HFFc6 (cell line): ENCODE measurements at regions not wholly inside any gene's neighbourhood (a gene's known extent, or its start where the extent isn't known, plus 50 kb on each side); places are given as distances from the start of the nearest gene placed in this dataset.
"Not testable (repeated sequence)": the region's sequence is repeated elsewhere in the genome, so short reads cannot be mapped to it uniquely, and the experiment has no call there.

ENCODE experiments used
- DNase-seq: peaks from one replicate; pipeline ENCODE4 v3.0.0-alpha.2; 2018
- H3K27ac Mint-ChIP-seq: 2 replicates; pipeline ENCODE4 v1.8.0; 2020; ENCODE audit warnings: mild to moderate bottlenecking, mixed read lengths
- H3K27me3 Mint-ChIP-seq: 2 replicates; pipeline ENCODE4 v1.8.0; 2021; ENCODE audit warnings: mild to moderate bottlenecking, moderate library complexity, mixed read lengths; ENCODE audit not compliant: insufficient read depth
- H3K36me3 Mint-ChIP-seq: 2 replicates; pipeline ENCODE4 v1.8.0; 2021; ENCODE audit warnings: low read depth, mixed read lengths
- H3K4me1 Mint-ChIP-seq: 2 replicates; pipeline ENCODE4 v1.8.0; 2020; ENCODE audit warnings: low read depth, mixed read lengths
- H3K4me3 Mint-ChIP-seq: 2 replicates; pipeline ENCODE4 v1.8.0; 2020; ENCODE audit warnings: mild to moderate bottlenecking, moderate library complexity, mixed read lengths
- H3K9me3 Mint-ChIP-seq: 2 replicates; pipeline ENCODE4 v1.8.0; 2020; ENCODE audit warnings: mild to moderate bottlenecking, mixed read lengths
- CTCF ChIP-seq: fragments of 200-600 bp; sonication (generic); IDR thresholded peaks from 2 replicates; pipeline ENCODE4 v1.5.0; 2021; ENCODE audit warnings: antibody characterized with exemption, mild to moderate bottlenecking

DNA sequence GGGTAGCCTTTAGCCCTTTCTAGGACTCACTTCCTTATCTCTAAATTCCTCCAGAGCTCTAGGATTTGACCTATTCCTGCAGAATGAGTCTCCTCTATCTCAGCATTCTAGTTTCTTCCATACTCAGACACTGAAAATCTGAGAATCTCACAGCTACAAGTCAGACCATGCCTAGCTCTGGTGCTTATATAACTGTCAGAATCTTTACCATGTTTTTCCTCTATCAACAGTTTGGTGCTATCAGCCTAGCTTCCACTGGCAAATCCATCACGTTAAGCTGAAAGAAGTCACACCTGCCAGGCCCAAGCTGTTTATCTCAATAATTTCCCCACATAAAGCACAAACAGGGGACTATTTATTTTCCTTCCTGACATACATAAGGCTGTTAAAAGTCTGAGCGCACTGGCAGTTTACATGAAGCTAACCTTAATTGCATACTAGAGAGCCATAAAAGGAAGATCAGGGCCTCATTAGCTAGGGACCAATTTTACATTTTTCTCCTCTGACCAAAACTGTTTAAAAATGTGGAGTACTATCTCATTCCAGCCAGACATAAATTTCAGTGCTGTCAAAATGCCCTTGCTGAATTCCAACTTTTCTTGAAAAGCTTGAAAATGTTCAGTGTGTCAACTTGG lies 270.5 kb downstream of the C12orf75 start:
- DNase-seq: peak; percentile 29
- no peak overlapping the region for H3K4me3 Mint-ChIP-seq
- no peak overlapping the region for H3K27ac Mint-ChIP-seq
- no peaks in the 10 kb centered on the region; the same call in 1 of the 2 replicates for H3K27me3 Mint-ChIP-seq
- peaks cover 22% of the 10 kb centered on the region for H3K4me1 Mint-ChIP-seq
- TF ChIP-seq CTCF: no peak
- no peaks in the 10 kb centered on the region for H3K36me3 Mint-ChIP-seq
- H3K9me3 Mint-ChIP-seq: no peaks in the 10 kb centered on the region

DNA sequence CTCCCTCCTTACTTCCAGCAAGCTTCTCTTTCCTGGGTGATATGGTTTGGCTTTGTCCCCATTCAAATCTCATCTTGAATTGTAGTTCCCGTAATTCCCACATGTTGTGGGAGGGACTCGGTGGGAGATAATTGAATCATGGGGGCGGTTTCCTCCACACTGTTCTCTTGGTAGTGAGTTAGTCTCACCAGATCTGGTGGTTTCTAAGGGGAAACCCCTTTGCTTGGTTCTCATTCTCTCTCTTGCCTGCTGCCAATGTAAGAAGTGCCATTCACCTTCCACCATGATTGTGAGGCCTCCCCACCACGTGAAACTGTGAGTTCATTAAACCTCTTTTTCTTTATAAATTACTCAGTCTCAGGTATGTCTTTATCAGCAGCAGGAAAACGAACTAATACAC lies 271.8 kb downstream of the C12orf75 start:
- peaks cover 19% of the 10 kb centered on the region for H3K4me1 Mint-ChIP-seq
- H3K9me3 Mint-ChIP-seq, H3K27ac Mint-ChIP-seq, H3K36me3 Mint-ChIP-seq, DNase-seq, H3K27me3 Mint-ChIP-seq, H3K4me3 Mint-ChIP-seq: not testable (repeated sequence)

DNA sequence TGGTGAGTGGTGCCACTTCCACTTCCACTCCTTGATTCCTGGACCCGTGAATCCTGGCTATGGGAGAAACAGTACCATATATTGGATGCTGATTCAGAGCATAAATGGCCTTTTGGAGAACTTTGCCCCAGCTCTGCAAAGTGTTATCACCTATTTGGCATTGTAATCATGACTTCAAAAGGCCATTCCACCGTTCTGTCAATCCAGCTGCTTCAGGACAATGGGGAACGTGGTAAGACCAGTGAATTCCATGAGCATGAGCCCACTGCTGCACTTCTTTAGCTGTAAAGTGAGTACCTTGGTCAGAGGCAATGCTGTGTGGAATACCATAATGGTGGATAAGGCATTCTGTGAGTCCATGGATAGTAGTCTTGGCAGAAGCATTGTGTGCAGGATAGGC lies 273.8 kb downstream of the C12orf75 start:
- not testable (repeated sequence) for H3K9me3 Mint-ChIP-seq, DNase-seq, H3K36me3 Mint-ChIP-seq, H3K4me3 Mint-ChIP-seq, H3K27ac Mint-ChIP-seq, H3K27me3 Mint-ChIP-seq
- peaks cover 33% of the 10 kb centered on the region for H3K4me1 Mint-ChIP-seq

DNA sequence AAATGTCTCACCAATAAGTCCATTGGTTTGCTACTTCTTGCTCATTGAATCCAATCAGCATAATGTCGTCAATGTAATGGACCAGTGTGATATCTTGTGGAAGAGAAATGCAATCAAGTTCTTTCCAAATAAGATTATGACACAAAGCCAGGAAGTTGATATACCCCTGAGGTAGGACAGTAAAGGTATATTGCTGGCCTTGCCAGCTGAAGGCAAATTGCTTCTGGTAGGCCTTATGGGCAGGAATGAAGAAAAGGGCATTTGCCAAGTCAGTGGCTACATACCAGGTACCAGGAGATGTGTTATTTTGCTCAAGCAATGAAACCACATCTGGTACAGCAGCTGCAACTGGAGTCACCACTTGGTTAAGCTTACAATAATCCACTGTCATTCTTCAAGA lies 276.1 kb downstream of the C12orf75 start:
- not testable (repeated sequence) for H3K9me3 Mint-ChIP-seq, H3K27ac Mint-ChIP-seq

GRCh38 chr12:105609001-105609400 lies 278.5 kb downstream of the C12orf75 start:
- H3K9me3 Mint-ChIP-seq, H3K4me3 Mint-ChIP-seq, H3K27me3 Mint-ChIP-seq, H3K27ac Mint-ChIP-seq, H3K36me3 Mint-ChIP-seq, DNase-seq: not testable (repeated sequence)
- H3K4me1 Mint-ChIP-seq: peaks cover 18% of the 10 kb centered on the region

More for the DNA sequence above, 276.1 kb downstream of the C12orf75 start:
- H3K4me3 Mint-ChIP-seq, H3K27me3 Mint-ChIP-seq, DNase-seq, H3K36me3 Mint-ChIP-seq: not testable (repeated sequence)
- H3K4me1 Mint-ChIP-seq: peaks cover 22% of the 10 kb centered on the region

- Mint-ChIP-seq H3K27ac (no peak overlapping the region), H3K4me3 (no peak overlapping the region), H3K27me3 (no peaks in the 10 kb centered on the region; the same call in 1 of the 2 replicates), H3K9me3 (no peaks in the 10 kb centered on the region), H3K4me1 (peaks cover 21% of the 10 kb centered on the region), H3K36me3 (no peaks in the 10 kb centered on the region)
- no peak for TF ChIP-seq CTCF
- DNase-seq: no peak
These were observed 280.0 kb downstream of the C12orf75 start for GRCh38 chr12:105610459-105610858.

GRCh38 chr12:105611340-105611739 lies 280.8 kb downstream of the C12orf75 start:
- Mint-ChIP-seq H3K27me3 (no peaks in the 10 kb centered on the region; the same call in 1 of the 2 replicates), H3K9me3 (no peaks in the 10 kb centered on the region), H3K4me1 (peaks cover 21% of the 10 kb centered on the region), H3K4me3 (no peak overlapping the region), H3K27ac (no peak overlapping the region), H3K36me3 (no peaks in the 10 kb centered on the region)
- no peak for TF ChIP-seq CTCF
- DNase-seq: no peak

DNA sequence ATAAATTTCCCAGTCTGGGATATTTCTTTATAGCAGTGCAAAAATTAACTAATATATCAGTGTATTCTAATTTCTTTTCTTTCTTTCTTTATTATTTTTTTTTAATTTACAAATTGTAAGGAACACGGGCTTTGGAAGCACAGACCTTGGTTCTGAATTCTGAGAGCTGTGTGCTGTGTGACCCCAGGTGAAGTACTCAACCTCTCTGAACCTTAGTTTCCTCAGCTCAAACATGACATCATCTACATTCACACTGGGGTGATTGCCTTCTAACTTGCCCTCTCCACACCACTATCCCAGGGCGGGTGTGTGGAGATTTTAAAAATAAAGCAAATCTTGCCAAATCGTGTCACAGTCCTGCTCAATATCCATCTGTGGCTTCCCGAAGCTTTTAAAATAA lies 282.8 kb downstream of the C12orf75 start:
- H3K4me1 Mint-ChIP-seq: peaks cover 14% of the 10 kb centered on the region

More for the DNA sequence above, 282.8 kb downstream of the C12orf75 start:
- no peaks in the 10 kb centered on the region for H3K36me3 Mint-ChIP-seq
- DNase-seq: no peak
- H3K9me3 Mint-ChIP-seq: no peaks in the 10 kb centered on the region
- no peak overlapping the region for H3K4me3 Mint-ChIP-seq
- no peak for TF ChIP-seq CTCF
- no peaks in the 10 kb centered on the region for H3K27me3 Mint-ChIP-seq
- H3K27ac Mint-ChIP-seq: no peak overlapping the region
